Stimulated activated CD4-positive, alpha-beta T cell treated with anti-CD3 and anti-CD28 coated beads, Interleukin-12 subunit alpha, Interleukin-12 subunit beta, amount 100 ng/mL, for 4 hours (primary cell): ENCODE measurements at regions not wholly inside any gene's neighbourhood (a gene's known extent, or its start where the extent isn't known, plus 50 kb on each side); places are given as distances from the start of the nearest gene placed in this dataset.

Experiments used
- DNase-seq: peaks from one replicate; pipeline ENCODE4 v3.0.0-alpha.2; 2020

DNA sequence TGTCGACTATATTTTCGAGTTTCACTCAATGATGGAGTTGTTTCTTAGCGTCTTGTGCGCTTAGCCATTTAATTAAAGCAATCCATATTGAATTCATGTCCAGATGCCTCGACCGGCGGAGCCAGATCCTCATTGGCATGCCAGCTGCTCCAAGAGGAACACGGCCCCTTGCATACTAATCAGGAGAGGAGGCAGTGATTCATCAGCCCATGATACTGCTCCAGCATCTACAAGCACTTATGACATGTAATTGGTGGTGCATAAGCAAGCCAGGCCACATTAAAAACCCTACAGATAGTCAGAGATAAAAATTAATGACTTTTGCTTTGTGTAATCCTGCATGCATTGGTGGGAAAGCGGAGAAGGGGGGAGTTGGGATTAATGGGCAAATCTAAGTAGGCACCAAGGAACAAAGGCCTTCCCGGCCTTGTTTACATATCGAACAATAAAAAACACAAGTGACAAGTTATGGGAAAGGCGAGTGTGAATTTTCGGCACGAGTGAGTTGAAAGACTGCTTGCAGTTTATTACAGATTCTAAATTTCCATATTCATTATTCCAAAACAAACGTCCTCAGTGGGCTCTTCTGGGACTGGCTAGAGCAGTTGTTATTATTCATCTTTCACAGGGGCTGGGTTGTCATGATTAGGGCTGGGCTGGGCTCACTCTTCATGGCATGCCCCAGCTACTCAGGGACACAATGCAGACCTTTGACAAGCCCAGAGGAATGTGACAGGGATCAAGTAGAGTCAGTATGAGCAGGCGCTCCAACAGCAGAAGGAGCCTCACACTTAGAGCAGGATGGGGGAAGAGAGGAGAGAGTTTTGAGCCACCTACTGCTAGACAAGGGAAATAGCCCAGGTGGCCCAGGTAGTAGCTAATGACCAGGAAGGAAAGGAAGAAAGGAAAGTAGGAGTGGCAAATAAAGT, 281.7 kb upstream of the ZFHX3 start:
- DNase-seq, result no peak

DNA sequence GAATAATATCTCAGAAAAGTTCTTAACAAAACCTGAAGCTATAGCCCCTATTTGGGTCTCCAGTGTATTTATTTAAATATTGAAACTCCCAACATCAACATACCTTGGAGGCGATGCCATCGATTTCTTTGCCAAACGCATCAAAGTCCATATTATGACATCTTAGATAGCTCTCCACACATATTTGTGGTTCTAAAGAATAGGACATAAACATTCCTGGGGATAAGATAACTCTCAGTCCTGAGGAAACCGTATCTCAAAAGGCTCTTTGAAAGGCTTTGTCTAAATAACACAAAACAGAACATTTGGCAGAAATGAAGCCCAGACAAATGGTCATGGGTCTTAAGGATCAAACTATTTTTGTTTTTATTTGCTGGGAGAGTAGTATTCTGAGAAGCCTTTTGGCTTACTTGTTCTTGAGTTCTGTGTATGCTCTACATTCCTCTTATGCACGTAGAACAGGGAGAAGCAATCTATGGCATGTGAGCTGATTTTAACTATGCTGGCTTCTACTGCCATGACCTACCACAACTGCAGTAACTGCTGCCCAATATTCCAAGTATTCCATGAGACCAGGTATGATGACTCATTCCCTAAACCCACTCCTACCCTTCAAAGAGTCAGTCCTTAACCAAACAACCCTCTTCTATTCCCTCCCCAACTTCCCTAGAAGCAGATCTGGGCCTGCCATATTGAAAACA, 279.0 kb upstream of the ZFHX3 start:
- no peak for DNase-seq

DNA sequence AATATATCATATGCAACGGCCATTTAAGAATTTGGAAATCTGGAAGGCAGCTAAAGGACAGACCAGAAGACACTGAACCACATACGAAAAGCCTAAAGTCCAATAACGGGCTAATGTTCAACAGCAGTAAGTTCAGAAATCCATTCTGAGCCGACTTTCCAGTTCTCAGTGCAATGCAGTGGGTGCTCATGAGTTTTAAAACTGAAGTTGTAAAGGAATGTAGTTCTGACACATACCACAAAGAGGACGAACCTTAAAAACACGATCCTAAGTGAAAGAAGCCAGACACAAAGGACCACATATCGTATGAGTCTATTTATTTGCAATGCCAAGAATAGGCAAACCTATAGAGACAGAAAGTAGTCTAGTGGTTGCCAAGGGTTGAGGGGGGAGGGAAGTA, 278.3 kb upstream of the ZFHX3 start:
- no peak for DNase-seq

DNA sequence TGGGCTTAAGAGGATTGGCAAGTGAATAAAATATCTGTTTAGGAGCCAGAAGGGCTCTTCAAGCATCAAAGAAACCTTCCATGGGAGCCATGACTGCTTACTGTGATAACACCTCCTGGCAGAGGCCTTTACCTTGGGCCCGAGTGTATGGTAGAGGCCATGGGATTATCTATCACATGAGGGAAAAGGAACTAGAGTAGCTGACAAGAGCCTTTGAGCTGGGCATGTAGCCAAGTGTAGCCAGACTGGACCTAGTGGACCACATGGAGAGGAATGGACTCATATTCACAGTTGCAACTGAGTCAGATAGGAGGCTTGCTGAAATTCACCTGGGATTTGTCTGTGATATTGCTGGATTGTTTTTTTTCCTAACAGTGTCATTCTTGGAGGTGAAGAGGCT, 276.0 kb upstream of the ZFHX3 start:
- DNase-seq, result no peak

DNA sequence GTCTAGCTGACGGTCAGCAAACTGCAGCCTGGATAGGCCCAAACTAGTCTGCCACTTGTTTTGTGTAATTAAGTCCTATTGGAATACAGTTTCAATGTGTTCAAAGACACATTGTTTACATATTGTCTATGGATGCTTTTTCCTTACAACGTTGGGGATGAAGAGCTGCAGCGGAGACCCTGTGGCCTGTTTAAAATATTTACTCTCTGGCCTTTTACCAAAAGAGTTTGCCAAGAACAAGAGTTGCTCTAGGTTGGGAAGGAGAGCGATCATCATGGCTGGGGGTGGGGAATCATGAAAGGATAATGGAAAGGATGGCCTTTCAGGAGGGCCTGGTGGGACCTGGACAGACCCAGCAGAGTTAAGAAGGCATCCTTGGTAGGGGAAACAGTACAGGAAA, 274.9 kb upstream of the ZFHX3 start:
- no peak for DNase-seq

DNA sequence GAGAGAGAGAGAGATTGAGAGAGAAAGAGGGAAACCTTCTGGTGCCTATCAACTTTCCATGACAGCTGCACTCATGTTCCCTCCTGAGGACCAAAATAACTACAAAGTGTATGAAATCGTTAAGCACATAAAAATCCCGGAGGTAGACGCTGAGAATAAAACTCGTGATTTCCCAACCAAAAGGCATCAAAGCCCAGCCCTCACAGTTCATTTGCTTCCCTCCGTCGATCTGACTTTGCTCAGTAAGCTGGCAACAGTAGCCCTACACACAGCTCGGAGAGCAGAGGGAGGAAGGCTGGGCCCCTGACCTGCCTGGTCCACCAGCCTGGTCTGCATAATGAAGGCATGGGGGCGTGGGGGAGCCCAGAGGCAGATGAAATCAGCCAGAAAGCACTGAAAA, 273.9 kb upstream of the ZFHX3 start:
- no peak for DNase-seq

DNA sequence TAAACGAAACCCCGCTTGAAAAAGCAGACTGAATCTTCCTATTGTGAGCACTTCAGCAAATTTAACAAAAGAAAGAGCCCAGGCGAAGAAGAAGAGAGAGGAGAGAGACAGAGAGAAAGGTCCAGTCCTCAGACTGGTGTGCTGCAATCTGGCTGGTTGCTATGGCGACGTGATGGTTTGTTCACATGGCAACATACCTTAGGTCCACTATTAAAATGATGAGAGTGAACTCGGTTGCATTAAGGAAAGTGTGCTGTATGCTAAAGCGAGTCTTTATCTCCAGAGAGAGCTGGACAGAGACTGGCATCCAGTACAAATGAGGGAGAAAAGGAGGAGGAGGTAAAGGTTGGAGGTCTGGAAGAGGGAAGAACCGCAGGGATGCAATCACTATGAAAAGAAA, 271.8 kb upstream of the ZFHX3 start:
- no peak for DNase-seq

DNA sequence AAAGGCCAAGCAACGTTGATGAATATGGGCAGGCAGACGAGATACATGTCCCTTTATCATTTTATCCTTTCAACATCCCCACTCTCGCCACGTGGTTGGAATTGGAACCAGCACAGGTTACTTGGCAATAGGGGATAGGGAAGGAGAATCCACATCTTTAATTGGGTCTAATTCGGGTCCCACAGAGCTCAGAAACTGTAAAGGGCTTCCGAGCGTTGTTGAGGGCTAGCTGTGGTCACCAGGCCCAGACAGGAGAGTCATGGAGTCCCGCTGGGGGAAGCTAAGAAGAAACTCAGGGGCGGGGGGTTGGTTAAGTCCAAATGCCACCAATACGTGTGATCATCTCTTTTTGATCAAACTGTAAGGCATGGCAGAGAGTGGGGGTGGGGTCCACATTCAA, 271.3 kb upstream of the ZFHX3 start:
- no peak for DNase-seq

DNA sequence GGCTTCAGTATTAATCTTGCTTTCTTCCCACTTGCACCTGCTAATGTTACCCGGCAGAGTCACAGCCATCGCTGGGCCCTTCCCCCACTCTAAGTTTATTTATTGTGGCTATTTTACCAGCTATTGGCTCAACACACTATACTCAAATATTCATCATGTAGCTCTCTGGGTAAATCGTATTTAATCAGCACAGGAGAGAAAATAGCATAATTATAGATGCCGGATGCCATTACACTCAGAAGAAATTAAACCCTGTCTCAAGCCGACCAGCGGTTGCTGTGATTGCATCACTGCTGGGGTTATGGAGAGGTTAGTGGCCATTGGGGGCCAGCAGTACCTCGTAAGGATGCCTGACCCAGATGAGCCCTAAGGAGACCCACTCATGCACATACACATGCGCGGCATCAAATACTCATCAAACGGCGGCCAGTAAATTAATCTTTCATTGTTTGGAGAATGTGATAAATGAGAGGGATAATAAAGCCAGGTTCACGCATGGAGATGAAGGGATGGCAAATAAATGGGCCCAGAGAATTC, 269.5 kb upstream of the ZFHX3 start:
- no peak for DNase-seq

DNA sequence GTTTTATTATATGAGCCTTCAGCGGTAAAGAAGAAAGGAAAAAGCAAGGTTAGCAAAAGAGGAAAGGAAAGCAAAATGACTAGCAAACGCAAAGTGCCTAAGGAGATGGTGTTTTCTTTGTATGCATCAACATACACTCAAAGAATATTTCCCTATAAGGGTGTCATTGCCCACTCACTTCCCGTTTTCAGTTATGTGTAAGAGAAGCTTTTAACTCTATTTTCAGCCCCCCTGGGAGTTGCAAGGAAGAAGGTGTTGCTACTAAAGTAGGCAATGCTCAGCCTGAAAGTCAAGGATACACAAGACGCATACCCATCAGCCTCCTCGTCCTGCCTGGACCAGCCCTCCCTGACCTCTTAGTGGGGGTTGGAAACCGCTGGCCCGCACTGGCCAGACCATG, 267.7 kb upstream of the ZFHX3 start:
- DNase-seq, result no peak

DNA sequence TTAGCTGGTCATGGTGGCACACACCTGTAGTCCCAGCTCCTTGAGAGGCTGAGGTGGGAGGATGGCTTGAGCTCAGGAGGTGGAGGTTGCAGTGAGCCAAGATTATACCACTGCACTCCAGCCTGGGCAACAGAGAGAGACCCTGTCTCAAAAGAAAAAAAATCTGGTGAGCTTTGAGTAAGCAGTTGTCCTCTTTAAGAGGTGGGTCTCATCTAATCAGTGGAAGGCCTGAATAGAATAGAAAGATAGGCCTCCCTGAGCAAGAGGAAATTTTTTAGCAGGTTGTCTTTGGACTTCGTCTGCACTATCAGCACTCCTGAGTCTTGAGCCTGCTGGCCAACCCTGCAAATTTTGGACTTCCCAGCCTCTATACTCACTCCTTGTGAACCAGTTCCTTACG, 266.0 kb upstream of the ZFHX3 start:
- no peak for DNase-seq

DNA sequence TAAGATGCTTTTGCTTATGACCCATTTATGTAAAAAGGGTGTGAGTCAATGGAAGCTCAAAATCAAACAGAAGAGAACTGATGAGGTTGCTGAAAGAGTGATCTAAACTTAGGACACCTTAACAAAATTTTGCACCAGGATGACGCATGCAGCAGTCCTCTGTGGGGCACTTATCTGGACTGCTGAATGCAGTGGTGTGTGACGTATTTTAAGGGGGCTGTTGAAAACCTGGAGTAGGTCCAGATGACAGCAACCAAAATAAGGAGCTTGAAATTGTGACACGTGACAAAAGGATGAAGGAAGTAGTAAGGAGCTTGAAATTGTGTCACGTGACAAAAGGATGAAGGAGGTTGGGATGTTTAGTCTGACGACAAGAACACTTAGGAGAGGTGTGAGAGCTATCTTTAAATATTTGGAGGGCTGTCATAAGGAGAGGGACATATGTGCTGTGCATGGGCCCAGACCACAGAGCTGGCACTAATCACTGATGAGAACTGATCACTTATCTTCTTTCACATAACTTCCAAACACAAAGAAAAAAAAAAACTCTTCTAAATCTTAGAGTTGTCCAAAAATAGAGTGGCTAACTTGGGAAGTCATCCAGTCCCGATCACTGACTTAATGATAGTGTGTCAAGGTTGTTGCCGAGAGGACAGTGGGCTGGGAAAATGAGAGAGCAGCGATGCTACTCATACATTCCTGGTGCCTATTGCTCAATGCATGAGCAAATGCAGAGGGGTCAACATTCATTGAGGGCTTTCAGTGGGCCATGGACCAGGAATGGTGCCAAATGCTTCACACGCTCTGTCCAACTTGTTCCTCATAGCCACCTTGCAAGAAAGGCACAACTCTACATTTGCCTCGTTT, 264.2 kb upstream of the ZFHX3 start:
- no peak for DNase-seq

DNA sequence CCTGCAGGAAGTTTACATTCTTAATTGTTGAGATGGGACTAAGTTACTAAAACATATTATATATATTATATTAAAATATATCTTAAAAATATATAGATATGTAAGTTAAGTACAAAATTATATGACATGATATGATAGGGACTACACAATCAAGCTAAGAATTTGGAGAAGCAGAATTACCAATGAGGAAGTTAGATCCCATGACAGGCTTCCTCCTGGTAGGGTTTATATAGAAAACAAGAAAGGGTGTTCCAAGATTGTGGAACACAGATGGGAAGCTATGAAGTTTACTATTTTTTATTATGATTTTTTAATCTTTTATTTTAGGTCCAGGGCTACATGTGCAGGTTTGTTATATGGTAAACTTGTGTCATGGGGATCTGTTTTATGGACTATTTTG, 260.8 kb upstream of the ZFHX3 start:
- DNase-seq, result no peak

DNA sequence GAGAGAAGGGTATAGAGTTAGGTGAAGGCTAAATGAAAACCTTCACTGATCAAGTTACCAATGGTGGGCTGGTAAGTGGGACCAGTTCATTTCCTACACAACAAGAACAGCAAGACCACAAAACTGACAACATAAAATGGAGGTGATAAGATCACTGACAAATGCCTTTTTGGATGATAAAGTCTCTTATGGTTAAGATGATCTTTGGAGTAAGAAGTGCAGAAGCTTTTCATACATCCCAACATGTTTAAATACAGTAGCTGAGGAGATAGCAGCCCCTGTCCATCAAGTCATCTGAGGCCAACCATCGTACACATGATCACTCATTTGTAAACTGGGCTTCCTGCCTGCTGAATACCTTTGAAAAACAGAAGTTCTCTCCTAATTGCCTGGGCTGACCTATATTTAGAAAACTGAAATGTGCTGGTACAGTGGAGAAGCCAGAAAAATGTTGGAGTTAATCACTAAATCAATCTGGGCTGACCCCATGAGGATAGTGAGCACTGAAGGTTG, 259.0 kb upstream of the ZFHX3 start:
- DNase-seq, result no peak

DNA sequence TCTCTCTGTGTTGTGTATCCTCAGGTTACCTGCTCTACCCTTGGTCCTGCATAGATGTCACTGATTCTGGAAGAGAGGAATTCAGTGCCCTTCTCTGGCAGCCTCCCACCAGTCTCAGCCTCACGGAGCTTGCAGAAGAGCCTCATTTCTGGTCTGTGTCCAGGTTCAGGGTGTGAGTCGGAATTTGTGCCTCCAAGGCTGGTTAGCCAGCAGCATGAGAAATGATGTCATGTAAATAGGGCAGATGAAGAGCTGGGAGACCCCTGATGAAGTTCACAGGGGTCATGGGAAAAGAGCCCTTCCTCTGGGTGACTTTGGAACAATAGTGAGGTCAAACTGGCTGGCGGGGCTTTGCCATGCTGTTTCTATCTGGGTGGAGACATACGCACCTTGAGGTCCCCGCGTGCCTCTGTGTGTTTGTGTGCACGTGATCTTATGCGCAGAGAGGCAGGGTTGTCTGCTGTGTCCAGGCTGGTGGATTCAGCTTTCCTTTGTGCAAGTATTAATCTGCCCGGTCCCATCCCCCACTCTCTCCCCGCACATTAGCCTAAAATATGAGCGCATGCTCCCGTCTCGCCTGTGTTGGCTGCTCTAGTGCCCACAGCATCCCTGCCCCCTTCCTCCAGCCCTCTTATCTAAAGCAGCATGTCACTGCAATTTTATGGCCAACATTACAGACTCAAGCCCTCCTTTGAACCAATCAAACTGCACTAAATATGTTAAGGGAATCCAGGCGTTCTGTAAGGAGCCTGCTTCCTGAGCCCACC, 256.3 kb upstream of the ZFHX3 start:
- DNase-seq, result no peak

DNA sequence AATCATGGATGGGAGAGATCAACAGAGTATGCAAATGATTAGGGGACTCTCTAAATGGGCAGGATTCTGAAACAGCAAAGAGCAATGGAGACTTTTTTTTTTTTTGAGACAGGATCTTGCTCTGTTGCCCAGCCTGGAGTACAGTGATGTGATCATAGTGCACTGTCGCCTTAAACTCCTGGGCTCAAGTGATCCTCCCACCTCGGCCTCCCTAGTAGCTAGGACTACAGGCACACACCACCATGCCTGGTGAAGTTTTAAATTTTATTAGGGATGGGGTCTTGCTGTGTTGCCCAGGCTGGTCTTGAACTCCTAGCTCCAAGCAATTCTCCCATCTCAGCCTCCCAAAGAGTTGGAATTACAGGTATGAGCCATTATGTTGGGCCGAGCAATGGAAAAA, 255.0 kb upstream of the ZFHX3 start:
- no peak for DNase-seq

DNA sequence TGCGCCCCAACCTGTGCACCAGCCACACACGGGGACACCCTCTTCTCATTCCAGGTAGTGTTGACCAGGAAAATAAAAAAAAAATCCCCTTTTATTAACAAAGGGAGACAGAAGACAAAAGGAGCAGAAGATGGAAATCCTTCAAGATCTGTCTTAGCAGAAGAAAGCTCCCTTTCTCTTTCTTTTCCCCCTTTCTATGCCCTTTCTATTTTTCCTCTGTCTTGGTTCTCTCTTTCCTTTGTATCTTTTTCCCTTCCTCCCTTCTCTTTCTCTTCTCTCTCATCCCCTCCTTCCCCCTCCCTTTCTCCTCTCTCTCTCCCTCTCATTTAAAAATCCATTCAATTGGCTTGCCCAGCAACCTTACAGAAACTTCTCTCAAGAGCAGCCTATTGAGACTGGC, 254.1 kb upstream of the ZFHX3 start:
- no peak for DNase-seq

DNA sequence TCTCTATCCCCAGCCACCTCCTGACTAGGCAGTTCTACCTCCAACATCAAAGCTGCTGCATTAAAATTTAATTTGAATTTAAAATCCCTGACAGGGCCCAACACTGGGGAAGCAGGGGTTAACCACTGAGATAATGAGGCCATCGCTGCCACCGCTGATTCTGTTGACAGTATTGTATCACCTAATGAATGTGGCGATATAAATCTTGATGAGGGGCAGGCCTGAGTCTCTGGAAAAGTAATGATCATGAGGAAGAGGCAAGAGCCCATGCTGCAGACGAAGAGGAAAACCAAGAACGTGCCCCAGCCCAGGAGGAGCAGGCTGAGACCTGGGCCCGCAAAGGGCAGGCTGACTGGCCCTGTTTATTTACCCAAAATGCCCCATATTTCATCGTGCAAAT, 251.4 kb upstream of the ZFHX3 start:
- no peak for DNase-seq

DNA sequence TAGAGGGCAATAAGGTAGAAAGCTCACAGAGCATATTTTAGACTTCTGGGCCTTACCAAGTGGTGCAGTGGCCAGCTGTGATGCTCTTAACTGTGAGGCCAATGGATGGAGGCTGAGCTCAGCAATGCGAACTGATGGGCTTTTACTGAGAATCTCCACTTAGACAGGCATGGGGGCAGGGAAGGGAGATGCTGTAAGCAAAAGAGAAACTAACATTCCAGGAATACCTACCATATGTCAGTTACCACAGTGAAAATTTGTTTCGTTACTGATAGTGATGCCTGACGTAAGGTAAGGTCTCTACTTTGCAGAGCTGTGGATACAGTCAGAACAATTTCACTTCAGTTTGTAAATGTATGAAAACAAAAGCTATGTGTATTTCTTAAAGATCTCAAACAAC, 250.6 kb upstream of the ZFHX3 start:
- no peak for DNase-seq

DNA sequence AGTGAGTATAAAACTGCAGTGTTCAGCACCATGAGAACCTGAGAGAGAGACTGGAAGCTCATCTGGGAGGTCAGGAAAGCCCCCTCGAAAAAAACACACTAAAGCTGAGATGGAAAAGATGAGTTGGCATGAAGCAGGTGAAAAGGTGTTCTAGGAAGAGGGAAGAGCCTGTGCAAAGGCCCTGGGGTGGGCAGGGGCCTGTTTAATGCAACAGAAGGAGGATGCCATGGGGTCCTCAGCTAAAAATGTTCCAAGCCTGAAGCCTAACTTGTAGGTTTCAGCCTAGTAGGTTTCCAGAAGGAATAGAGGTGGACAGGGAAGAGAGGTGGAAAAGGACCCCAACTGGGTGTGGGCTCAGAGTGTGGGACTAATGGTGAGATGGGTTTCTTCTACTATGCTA, 242.3 kb upstream of the ZFHX3 start:
- DNase-seq, result no peak

DNA sequence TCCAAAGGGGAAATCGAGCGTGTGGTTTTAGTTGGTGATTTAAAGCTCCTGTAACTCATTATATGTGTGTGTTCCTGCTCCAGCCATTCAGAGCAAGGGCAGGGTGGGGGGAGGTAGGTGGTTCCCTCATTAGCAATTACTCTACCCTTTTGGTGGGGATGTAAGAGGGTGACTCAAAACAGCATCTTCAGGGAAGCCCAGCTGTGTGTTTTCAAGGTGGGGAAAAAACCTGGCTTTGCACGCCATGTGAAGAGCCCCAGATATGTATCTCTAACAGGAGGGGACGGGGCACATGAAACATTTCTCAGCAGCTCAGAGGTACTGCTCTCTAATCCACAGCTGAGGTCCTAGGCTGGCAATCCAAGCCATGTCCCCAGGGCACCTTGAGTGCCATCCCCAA, 241.3 kb upstream of the ZFHX3 start:
- DNase-seq, result no peak

DNA sequence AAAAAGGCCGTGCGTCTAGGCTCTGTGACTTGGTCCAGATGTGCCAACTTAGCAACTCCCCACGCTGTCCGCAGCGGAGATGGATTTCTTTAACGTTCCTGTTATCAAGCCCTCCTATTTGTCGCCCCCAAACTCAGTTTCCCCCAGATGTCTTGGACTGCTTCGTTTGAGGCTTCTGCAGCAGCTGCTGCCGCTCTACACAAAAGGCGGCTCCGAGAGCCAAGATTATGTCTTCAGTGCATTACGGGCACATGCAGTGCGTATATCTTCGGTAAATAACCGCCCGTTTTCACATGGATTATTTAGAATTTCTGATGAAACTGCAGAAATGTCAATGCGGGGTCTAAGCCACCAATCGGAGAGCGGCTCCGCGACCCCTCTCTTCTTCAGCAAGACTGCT, 240.6 kb upstream of the ZFHX3 start:
- no peak for DNase-seq
